HEK293 (cell line): ENCODE measurements at regions not wholly inside any gene's neighbourhood (a gene's known extent, or its start where the extent isn't known, plus 50 kb on each side); places are given as distances from the start of the nearest gene placed in this dataset.

ENCODE experiments used
- CTCF ChIA-PET: fragments of 350-600 bp; formaldehyde crosslinking; extraction: SDS; loops from one replicate; lab custom pipeline; 2021; ENCODE audit warnings: antibody characterized with exemption; lab: Yijun Ruan, JAX
- POLR2A ChIA-PET: fragments of 300-600 bp; formaldehyde crosslinking; extraction: SDS; loops from one replicate; lab custom pipeline; 2020; ENCODE audit warnings: antibody characterized with exemption, inconsistent platforms; lab: Yijun Ruan, JAX
- H3K27ac ChIP-seq: fragments of 200-500 bp; sonication (Bioruptor generic); 2 replicates; pipeline ENCODE4 v1.5.1; 2014; ENCODE audit warnings: low read depth, low read length, control low read depth, inconsistent platforms; ENCODE audit errors: extremely low read depth
- H3K36me3 ChIP-seq, 2 experiments: fragments of 200-500 bp in 1 of 2; sonication (Bioruptor generic) in 1 of 2; 1 replicate in 1 of 2; 2 replicates in 1 of 2; pipeline ENCODE4 v1.5.1; 2014 to 2017; ENCODE audit warnings: inconsistent platforms in 2 of 2, low read length in 2 of 2; ENCODE audit not compliant: control insufficient read depth in 2 of 2, insufficient read depth in 1 of 2
- H3K4me1 ChIP-seq: fragments of 200-500 bp; sonication (Bioruptor generic); 2 replicates; pipeline ENCODE4 v1.5.1; 2014; ENCODE audit warnings: mild to moderate bottlenecking, low read length, inconsistent platforms; ENCODE audit not compliant: control insufficient read depth, insufficient read depth
- H3K4me3 ChIP-seq: 2 replicates; pipeline ENCODE4 v1.5.1; 2011; ENCODE audit warnings: low read depth, mild to moderate bottlenecking, control low read depth, low read length, moderate library complexity
- H3K9me3 ChIP-seq: fragments of 200-500 bp; sonication (Bioruptor generic); 2 replicates; pipeline ENCODE4 v1.5.1; 2014; ENCODE audit warnings: low read depth, low read length, inconsistent platforms; ENCODE audit not compliant: control insufficient read depth, insufficient read depth
- ZBTB20 ChIP-seq: fragments of 450-650 bp; formaldehyde crosslinking; IDR thresholded peaks from 2 replicates; pipeline ENCODE4 v1.5.1; 2016; ENCODE audit warnings: missing biosample characterization, missing genetic modification characterization
- ZBTB48 ChIP-seq: fragments of 450-650 bp; formaldehyde crosslinking; IDR thresholded peaks from 2 replicates; pipeline ENCODE4 v1.5.1; 2016; ENCODE audit warnings: missing biosample characterization, missing genetic modification characterization
- ZBTB8A ChIP-seq: fragments of 450-650 bp; formaldehyde crosslinking; IDR thresholded peaks from 2 replicates; pipeline ENCODE4 v1.5.1; 2016; ENCODE audit warnings: missing biosample characterization, missing genetic modification characterization
- ZNF10 ChIP-seq: fragments of 450-650 bp; formaldehyde crosslinking; IDR thresholded peaks from 2 replicates; pipeline ENCODE4 v1.5.1; 2017; ENCODE audit warnings: missing biosample characterization, missing genetic modification characterization
- ZNF133 ChIP-seq: fragments of 450-650 bp; formaldehyde crosslinking; IDR thresholded peaks from 2 replicates; pipeline ENCODE4 v1.5.1; 2016; ENCODE audit warnings: missing biosample characterization, missing genetic modification characterization
- ZNF16 ChIP-seq: fragments of 450-650 bp; formaldehyde crosslinking; IDR thresholded peaks from 2 replicates; pipeline ENCODE4 v1.5.1; 2016; ENCODE audit warnings: low read depth, missing biosample characterization, missing genetic modification characterization
- ZNF19 ChIP-seq: fragments of 450-650 bp; formaldehyde crosslinking; IDR thresholded peaks from 2 replicates; pipeline ENCODE4; 2016; ENCODE audit warnings: missing biosample characterization, missing genetic modification characterization, low read depth
- ZNF23 ChIP-seq: fragments of 450-650 bp; formaldehyde crosslinking; IDR thresholded peaks from 2 replicates; pipeline ENCODE4 v1.5.1; 2016; ENCODE audit warnings: missing biosample characterization, missing genetic modification characterization, borderline replicate concordance
- ZNF324 ChIP-seq: fragments of 450-650 bp; formaldehyde crosslinking; IDR thresholded peaks from 2 replicates; pipeline ENCODE4 v1.5.1; 2016; ENCODE audit warnings: missing biosample characterization, missing genetic modification characterization
- ZNF37A ChIP-seq: fragments of 450-650 bp; IDR thresholded peaks from 2 replicates; pipeline ENCODE4 v1.5.1; 2018; ENCODE audit warnings: missing biosample characterization, missing genetic modification characterization
- ZNF416 ChIP-seq: fragments of 450-650 bp; formaldehyde crosslinking; IDR thresholded peaks from 2 replicates; pipeline ENCODE4 v1.5.1; 2016; ENCODE audit warnings: missing biosample characterization, missing genetic modification characterization
- ZNF48 ChIP-seq: fragments of 450-650 bp; formaldehyde crosslinking; IDR thresholded peaks from 2 replicates; pipeline ENCODE4 v1.5.1; 2016; ENCODE audit warnings: missing biosample characterization, missing genetic modification characterization
- ZNF510 ChIP-seq: fragments of 450-650 bp; formaldehyde crosslinking; IDR thresholded peaks from 2 replicates; pipeline ENCODE4 v1.5.1; 2018; ENCODE audit warnings: mild to moderate bottlenecking, missing genetic modification characterization, missing biosample characterization; ENCODE audit not compliant: insufficient replicate concordance
- ZNF623 ChIP-seq: fragments of 450-650 bp; formaldehyde crosslinking; IDR thresholded peaks from 2 replicates; pipeline ENCODE4 v1.5.1; 2016; ENCODE audit warnings: missing biosample characterization, missing genetic modification characterization
- ZNF654 ChIP-seq: fragments of 450-650 bp; formaldehyde crosslinking; IDR thresholded peaks from 2 replicates; pipeline ENCODE4 v1.5.1; 2016; ENCODE audit warnings: low read depth, missing biosample characterization, missing genetic modification characterization
- ZNF76 ChIP-seq: fragments of 450-650 bp; formaldehyde crosslinking; IDR thresholded peaks from 2 replicates; pipeline ENCODE4; 2016; ENCODE audit warnings: low read depth, missing biosample characterization, missing genetic modification characterization, borderline replicate concordance
- ZNF777 ChIP-seq: fragments of 450-650 bp; formaldehyde crosslinking; IDR thresholded peaks from 2 replicates; pipeline ENCODE4 v1.5.1; 2017; ENCODE audit warnings: missing biosample characterization, missing genetic modification characterization, borderline replicate concordance
- ZNF830 ChIP-seq: fragments of 450-650 bp; IDR thresholded peaks from 2 replicates; pipeline ENCODE4 v1.5.0; 2018; ENCODE audit warnings: missing biosample characterization, missing genetic modification characterization, low read depth, mild to moderate bottlenecking, moderate library complexity
- ZXDB ChIP-seq: fragments of 450-650 bp; formaldehyde crosslinking; IDR thresholded peaks from 2 replicates; pipeline ENCODE4 v1.5.1; 2016; ENCODE audit warnings: missing biosample characterization, missing genetic modification characterization
- TF ChIP-seq, protein P1 (sequence below): fragments of 450-650 bp; formaldehyde crosslinking; IDR thresholded peaks from 2 replicates; pipeline ENCODE4 v1.5.1; 2016; ENCODE audit warnings: missing biosample characterization, missing genetic modification characterization
- TF ChIP-seq, protein P2 (sequence below): fragments of 450-650 bp; formaldehyde crosslinking; IDR thresholded peaks from 2 replicates; pipeline ENCODE4 v1.5.1; 2016; ENCODE audit warnings: missing biosample characterization, missing genetic modification characterization

DNA sequence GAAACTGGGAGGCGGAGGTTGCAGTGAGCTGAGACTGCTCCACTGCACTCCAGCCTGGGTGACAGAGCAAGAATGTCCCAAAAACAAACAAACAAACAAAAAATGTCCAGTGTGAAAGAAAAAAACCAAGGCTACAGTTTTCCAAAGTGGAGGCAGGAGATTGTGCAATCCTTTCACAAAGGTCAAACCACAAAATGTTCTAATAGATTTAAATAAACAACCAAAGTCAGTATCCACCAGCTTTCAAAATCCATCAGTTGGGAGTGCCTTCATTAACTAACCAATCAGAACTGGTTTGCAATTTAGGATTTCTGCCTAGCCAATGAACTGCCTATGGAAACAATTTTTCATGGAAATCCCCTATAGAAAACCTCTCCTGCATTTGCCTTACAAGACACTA, 52.3 kb upstream of the TRIM9 start (continued):
- TF ChIP-seq ZBTB48 (tag by site-specific recombination), result no peak
- no peak for TF ChIP-seq ZNF23
- TF ChIP-seq ZNF830 (tag by site-specific recombination), result no peak
- TF ChIP-seq, all 188 proteins: peak for 0

DNA sequence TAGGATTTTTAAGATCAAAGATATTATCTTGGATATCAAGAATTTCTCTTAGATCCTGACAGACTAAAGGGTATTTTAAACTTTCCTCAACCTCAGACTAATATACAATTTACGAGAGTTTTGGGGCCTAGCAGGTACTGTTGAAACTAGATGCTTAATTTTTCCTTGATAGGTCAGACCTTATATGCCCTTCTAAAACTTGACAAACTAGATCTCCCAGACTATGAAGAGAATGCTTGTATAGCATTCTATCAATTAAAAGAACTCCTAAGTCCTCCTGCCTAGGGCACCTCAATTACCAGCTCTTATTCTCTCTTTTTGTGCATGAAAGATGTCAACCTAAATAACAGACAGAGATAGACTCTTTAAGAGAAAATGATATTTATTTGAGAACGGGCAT, 60.4 kb upstream of the TRIM9 start:
- Histone ChIP-seq H3K36me3 (no peaks in the 10 kb centered on the region), H3K4me3 (no peak overlapping the region), H3K9me3 (no peaks in the 10 kb centered on the region), H3K4me1 (no peaks in the 10 kb centered on the region; the same call in 1 of the 2 replicates), H3K27ac (no peak overlapping the region)
- CTCF ChIA-PET, result interaction anchor here (0.7 to 0.9 kb wide), 2 partner anchors 32 to 120 kb away, joined by 3 to 4 read pairs; no protein-coding TSS in a partner anchor
- POLR2A ChIA-PET, result no interaction called here
- no peak for TF ChIP-seq ZXDB

DNA sequence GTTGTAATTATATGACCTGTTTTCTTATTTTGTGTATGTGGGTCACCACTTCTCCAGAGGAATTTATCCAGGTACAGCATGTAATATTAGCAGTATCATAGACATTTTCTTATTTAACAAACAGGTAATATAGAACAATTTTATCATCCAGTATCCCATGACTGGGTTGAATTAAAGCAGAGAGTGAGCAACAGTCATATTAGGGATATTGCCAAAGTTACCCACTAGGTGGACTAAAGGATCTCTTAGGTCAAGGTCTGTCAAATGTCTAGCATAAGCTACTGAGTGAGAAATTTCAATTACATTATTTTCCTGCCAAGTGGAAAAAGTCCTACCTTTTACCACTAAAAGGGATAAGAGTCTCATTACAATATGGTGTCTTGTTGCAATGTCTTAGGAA, 62.1 kb upstream of the TRIM9 start:
- POLR2A ChIA-PET, result no interaction called here
- no peaks in the 10 kb centered on the region for H3K9me3 ChIP-seq
- TF ChIP-seq ZNF16 (no peak), ZNF510 (tag by site-specific recombination) (no peak), ZNF76 (tag by site-specific recombination) (no peak), ZNF416 (no peak), ZNF623 (tag by site-specific recombination) (no peak), ZNF19 (tag by site-specific recombination) (no peak), ZNF37A (no peak), ZNF654 (tag by site-specific recombination) (peak; percentile 26; the same call in 1 of the 2 replicates)
- H3K4me3 ChIP-seq, result no peak overlapping the region
- no peak overlapping the region for H3K27ac ChIP-seq
- H3K4me1 ChIP-seq, result no peaks in the 10 kb centered on the region; the same call in 1 of the 2 replicates
- no peaks in the 10 kb centered on the region for H3K36me3 ChIP-seq
- CTCF ChIA-PET, result interaction anchor here (0.7 to 1.5 kb wide), 6 partner anchors 10 to 119 kb away, joined by 3 to 4 read pairs (median 3); no protein-coding TSS in a partner anchor

DNA sequence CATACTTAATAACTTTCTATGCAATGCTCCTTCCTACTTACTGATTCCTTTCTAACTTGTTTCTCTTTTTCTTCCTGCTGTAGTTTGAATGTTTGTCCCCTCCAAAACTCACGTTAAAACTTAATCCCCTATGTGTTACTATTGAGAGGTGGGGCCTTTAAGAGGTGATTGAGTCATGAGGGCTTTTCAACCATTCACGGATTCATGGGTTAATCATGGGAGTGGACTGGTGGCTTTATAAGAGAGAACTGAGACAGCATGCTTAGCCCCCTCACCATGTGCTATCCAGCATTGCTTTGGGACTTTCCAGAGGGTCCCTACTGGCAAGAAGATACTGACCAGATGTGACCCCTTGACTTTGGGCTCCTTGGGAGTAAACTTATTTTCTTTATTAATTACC, 66.0 kb upstream of the TRIM9 start:
- POLR2A ChIA-PET, result no interaction called here
- H3K4me3 ChIP-seq, result no peak overlapping the region
- TF ChIP-seq ZNF10, result no peak
- TF ChIP-seq ZXDB, result no peak
- TF ChIP-seq, protein P1, sequence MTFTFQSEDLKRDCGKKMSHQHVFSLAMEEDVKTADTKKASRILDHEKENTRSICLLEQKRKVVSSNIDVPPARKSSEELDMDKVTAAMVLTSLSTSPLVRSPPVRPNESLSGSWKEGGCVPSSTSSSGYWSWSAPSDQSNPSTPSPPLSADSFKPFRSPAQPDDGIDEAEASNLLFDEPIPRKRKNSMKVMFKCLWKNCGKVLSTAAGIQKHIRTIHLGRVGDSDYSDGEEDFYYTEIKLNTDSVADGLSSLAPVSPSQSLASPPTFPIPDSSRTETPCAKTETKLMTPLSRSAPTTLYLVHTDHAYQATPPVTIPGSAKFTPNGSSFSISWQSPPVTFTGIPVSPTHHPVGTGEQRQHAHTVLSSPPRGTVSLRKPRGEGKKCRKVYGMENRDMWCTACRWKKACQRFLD (tag by site-specific recombination), result no peak
- no peak for TF ChIP-seq ZBTB20 (tag by site-specific recombination)
- no peak for TF ChIP-seq ZNF48 (tag by site-specific recombination)
- TF ChIP-seq ZNF654 (tag by site-specific recombination), result no peak
- no peak for TF ChIP-seq ZNF324 (tag by site-specific recombination)
- TF ChIP-seq ZNF133, result no peak
- TF ChIP-seq ZBTB8A (tag by site-specific recombination), result no peak
- TF ChIP-seq ZNF777 (tag by site-specific recombination), result no peak
- TF ChIP-seq, protein P2, sequence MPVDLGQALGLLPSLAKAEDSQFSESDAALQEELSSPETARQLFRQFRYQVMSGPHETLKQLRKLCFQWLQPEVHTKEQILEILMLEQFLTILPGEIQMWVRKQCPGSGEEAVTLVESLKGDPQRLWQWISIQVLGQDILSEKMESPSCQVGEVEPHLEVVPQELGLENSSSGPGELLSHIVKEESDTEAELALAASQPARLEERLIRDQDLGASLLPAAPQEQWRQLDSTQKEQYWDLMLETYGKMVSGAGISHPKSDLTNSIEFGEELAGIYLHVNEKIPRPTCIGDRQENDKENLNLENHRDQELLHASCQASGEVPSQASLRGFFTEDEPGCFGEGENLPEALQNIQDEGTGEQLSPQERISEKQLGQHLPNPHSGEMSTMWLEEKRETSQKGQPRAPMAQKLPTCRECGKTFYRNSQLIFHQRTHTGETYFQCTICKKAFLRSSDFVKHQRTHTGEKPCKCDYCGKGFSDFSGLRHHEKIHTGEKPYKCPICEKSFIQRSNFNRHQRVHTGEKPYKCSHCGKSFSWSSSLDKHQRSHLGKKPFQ (tag by site-specific recombination), result no peak
- H3K9me3 ChIP-seq, result no peaks in the 10 kb centered on the region
- H3K27ac ChIP-seq, result no peak overlapping the region
- no peaks in the 10 kb centered on the region for H3K36me3 ChIP-seq
- no peaks in the 10 kb centered on the region for H3K4me1 ChIP-seq
- CTCF ChIA-PET, result no interaction called here
